ENCODE measurements at regions not wholly inside any gene's neighbourhood (a gene's known extent, or its start where the extent isn't known, plus 50 kb on each side); places are given as distances from the start of the nearest gene placed in this dataset.

GRCh38 chr6:91043751-91044150 is 456.9 kb upstream of the MAP3K7 start:
- TF ChIP-seq CTCF (IDR thresholded peaks at IDR 0.05) (no peak), POLR2A (IDR thresholded peaks at IDR 0.05) (no peak)
